WERI-Rb-1 (cell line): ENCODE measurements at regions not wholly inside any gene's neighbourhood (a gene's known extent, or its start where the extent isn't known, plus 50 kb on each side); places are given as distances from the start of the nearest gene placed in this dataset.

Source experiments
- DNase-seq: peaks from one replicate; pipeline ENCODE4 v3.0.0-alpha.2; 2020
- H3K27ac ChIP-seq: fragments of 250-450 bp; sonication (Bioruptor Pico); 2 replicates; pipeline ENCODE4 v1.5.1; 2020; ENCODE audit warnings: mild to moderate bottlenecking, moderate library complexity
- H3K27me3 ChIP-seq: fragments of 250-450 bp; sonication (Bioruptor Pico); 2 replicates; pipeline ENCODE4 v1.5.1; 2021; ENCODE audit warnings: mild to moderate bottlenecking, low read depth, moderate library complexity; ENCODE audit not compliant: insufficient read depth, severe bottlenecking
- H3K36me3 ChIP-seq: fragments of 250-450 bp; sonication (Bioruptor Pico); 2 replicates; pipeline ENCODE4 v1.5.1; 2020; ENCODE audit warnings: mild to moderate bottlenecking, moderate library complexity
- H3K4me3 ChIP-seq: 2 replicates; pipeline ENCODE4 v1.5.1; 2011; ENCODE audit warnings: low read depth, mild to moderate bottlenecking, control low read depth, low read length
- H3K9me3 ChIP-seq: fragments of 250-450 bp; sonication (Bioruptor Pico); 2 replicates; pipeline ENCODE4 v1.5.1; 2021; ENCODE audit warnings: mild to moderate bottlenecking, moderate library complexity; ENCODE audit not compliant: severe bottlenecking
- CTCF ChIP-seq: IDR thresholded peaks from 2 replicates; pipeline ENCODE4 v1.5.1; 2011; ENCODE audit warnings: low read depth, mild to moderate bottlenecking, control low read depth, inconsistent platforms, low read length

- Histone ChIP-seq H3K27me3 (no peaks in the 10 kb centered on the region), H3K36me3 (no peaks in the 10 kb centered on the region), H3K27ac (no peak overlapping the region), H3K4me3 (no peak overlapping the region), H3K9me3 (no peaks in the 10 kb centered on the region)
- DNase-seq = no peak
- no peak for TF ChIP-seq CTCF
Observed at GRCh38 chr18:37691162-37691561, 125.6 kb upstream of the CELF4 start.

- no peaks in the 10 kb centered on the region for H3K9me3 ChIP-seq
- DNase-seq = no peak
- no peak overlapping the region for H3K27ac ChIP-seq
- H3K36me3 ChIP-seq = no peaks in the 10 kb centered on the region
- no peak overlapping the region for H3K4me3 ChIP-seq
- no peaks in the 10 kb centered on the region for H3K27me3 ChIP-seq
- TF ChIP-seq CTCF = no peak
Observed at GRCh38 chr18:37689841-37690240, 124.2 kb upstream of the CELF4 start.

GRCh38 chr18:37684590-37684989, 119.0 kb upstream of the CELF4 start:
- DNase-seq = no peak
- TF ChIP-seq CTCF = peak; percentile 40
- Histone ChIP-seq H3K9me3 (no peaks in the 10 kb centered on the region), H3K36me3 (no peaks in the 10 kb centered on the region), H3K27ac (no peak overlapping the region), H3K27me3 (no peaks in the 10 kb centered on the region), H3K4me3 (no peak overlapping the region)

GRCh38 chr18:37684183-37684582, 118.6 kb upstream of the CELF4 start:
- no peak for DNase-seq
- H3K4me3 ChIP-seq = no peak overlapping the region
- no peaks in the 10 kb centered on the region for H3K27me3 ChIP-seq
- no peaks in the 10 kb centered on the region for H3K9me3 ChIP-seq
- TF ChIP-seq CTCF = no peak
- H3K27ac ChIP-seq = no peak overlapping the region
- H3K36me3 ChIP-seq = no peaks in the 10 kb centered on the region

GRCh38 chr18:37680911-37681310, 115.3 kb upstream of the CELF4 start:
- H3K36me3 ChIP-seq = no peaks in the 10 kb centered on the region
- no peak overlapping the region for H3K4me3 ChIP-seq
- H3K27me3 ChIP-seq = no peaks in the 10 kb centered on the region
- peaks cover 2% of the 10 kb centered on the region for H3K9me3 ChIP-seq
- TF ChIP-seq CTCF = no peak
- no peak overlapping the region for H3K27ac ChIP-seq
- no peak for DNase-seq

- Histone ChIP-seq H3K27ac (no peak overlapping the region), H3K27me3 (no peaks in the 10 kb centered on the region), H3K36me3 (no peaks in the 10 kb centered on the region), H3K4me3 (no peak overlapping the region), H3K9me3 (peaks cover 2% of the 10 kb centered on the region)
- no peak for TF ChIP-seq CTCF
- DNase-seq = no peak
Observed at GRCh38 chr18:37676276-37676675, 110.7 kb upstream of the CELF4 start.
